ENCODE measurements at regions not wholly inside any gene's neighbourhood (a gene's known extent, or its start where the extent isn't known, plus 50 kb on each side); places are given as distances from the start of the nearest gene placed in this dataset.
A peak's percentile ranks its signal among the peaks of the same experiment; 100 is the strongest.
"Not testable (repeated sequence)": the region's sequence is repeated elsewhere in the genome, so short reads cannot be mapped to it uniquely, and the experiment has no call there.

GRCh38 chr3:150330872-150331271 lies 77.2 kb upstream of the TSC22D2 start:
- no peak for DNase-seq
- intact Hi-C loops (cut with DNase I): no loop called here
- no peak for ATAC-seq (ENCODE audit: poor library complexity)

GRCh38 chr3:150330174-150330573 lies 77.9 kb upstream of the TSC22D2 start:
- intact Hi-C loops (cut with DNase I): no loop called here
- ATAC-seq (ENCODE audit: poor library complexity): no peak
- DNase-seq: no peak

DNA sequence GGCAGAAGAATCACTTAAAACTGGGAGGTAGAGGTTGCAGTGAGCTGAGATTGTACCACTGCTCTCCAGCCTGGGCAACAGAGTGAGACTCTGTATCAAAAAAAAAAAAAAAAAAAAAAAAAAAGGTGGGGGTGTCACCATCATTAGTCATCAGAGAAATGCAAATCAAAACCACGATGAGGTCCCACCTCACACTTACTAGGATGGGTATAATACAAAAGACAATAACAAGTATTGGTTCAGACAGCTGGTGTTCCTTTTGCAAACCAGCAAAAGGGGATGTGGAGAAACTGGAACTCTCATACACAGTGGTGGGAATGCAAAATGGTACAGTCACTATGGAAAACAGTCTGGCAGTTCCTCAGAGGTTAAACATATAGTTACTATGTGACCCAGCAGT lies 78.7 kb upstream of the TSC22D2 start:
- ATAC-seq (ENCODE audit: poor library complexity): no peak
- intact Hi-C loops (cut with DNase I): no loop called here
- DNase-seq: no peak

GRCh38 chr3:150328654-150329040 lies 79.5 kb upstream of the TSC22D2 start:
- ATAC-seq (ENCODE audit: poor library complexity) (no peak), DNase-seq (no peak)
- intact Hi-C loops (cut with DNase I): no loop called here

DNA sequence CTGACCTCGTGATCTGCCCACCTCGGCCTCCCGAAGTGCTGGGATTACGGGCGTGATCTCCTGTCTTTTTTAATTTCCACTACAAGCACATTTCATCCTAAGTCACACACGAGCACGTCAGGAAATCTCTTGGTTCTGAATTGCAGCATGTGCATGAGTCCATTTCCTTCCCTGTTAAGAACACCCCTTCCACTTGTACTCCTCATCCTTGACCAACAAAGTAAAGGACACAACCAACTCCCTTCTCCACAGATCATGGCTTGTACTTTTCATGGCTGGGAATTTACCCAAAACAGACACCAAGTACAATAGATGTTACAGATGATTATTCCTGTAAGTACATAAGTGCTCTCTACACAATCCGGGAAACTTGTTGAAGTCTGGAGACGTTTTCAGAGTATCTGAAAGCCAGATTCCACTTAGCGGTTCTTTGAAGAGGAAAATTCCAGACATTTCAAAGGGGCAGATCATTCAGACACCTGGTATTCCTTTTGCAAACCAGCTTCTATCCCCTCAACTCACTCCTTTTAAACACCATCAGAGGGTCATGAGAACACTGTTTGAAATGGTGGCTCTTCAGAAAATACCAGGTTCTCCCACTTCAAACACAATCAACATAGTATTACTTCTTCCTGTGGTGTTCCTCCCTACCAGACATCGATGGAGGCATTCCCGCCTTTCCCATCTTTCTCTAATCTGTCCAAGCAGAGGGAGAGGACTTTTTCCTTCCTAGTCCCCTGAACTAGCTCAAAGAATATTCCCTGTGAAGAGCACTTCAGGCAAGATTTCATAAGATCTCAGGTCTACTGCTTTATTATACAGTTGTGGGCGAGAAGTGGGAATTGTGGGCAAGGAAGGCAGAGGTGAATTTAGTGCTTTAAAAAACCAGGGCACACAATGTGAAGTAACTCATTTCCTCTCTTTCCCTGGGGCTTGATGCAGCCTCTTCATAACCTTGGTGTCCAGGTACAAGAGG lies 80.1 kb upstream of the TSC22D2 start:
- DNase-seq (no peak), ATAC-seq (ENCODE audit: poor library complexity) (no peak)
- intact Hi-C loops (cut with DNase I): no loop called here

GRCh38 chr3:150324788-150325187 lies 83.3 kb upstream of the TSC22D2 start:
- DNase-seq: no peak
- intact Hi-C loops (cut with DNase I): no loop called here
- no peak for ATAC-seq (ENCODE audit: poor library complexity)

DNA sequence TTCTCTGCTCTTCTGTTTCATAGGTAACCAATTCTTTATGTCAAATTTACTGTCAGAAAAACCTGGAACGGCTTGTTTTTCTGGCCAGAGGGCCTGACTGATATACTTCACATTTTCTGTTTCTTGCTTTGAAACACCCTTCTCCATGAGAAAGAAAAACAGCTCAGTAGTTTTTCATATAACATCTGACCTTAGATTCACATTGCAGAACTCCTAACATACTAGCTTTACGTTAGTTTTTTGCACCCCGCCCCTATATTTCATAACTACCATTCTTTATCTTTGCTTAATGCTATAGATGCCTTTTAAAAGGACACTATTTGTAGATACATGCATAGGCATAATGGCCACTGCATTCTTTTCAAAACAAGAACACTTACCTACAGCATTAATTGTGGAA lies 83.9 kb upstream of the TSC22D2 start:
- intact Hi-C loops (cut with DNase I): no loop called here
- ATAC-seq (ENCODE audit: poor library complexity) (no peak), DNase-seq (no peak)

DNA sequence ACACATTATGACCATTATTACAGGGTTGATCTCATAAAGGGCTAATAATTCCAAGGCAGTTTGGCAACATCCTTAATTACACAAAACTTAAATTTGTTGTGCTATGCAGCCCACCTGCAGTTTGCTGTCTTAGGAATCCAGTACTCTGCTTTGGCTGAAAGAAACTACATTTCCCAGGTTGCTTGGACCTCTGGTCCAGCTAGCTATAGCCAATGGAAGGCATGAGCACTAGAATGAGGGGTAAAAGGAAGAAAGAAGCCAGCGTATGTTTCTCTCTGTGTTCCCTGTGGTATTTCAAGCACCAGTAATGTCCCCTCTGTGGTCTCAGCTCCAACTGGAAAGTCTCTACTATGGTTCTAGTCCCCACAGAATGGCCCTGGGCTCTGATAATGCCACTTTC lies 84.3 kb upstream of the TSC22D2 start:
- DNase-seq: no peak
- intact Hi-C loops (cut with DNase I): no loop called here

GRCh38 chr3:150323091-150323490 lies 85.0 kb upstream of the TSC22D2 start:
- intact Hi-C loops (cut with DNase I); DNase-seq; ATAC-seq (ENCODE audit: poor library complexity): not testable (repeated sequence)

More for the DNA sequence above, 84.3 kb upstream of the TSC22D2 start:
- ATAC-seq (ENCODE audit: poor library complexity): no peak

DNA sequence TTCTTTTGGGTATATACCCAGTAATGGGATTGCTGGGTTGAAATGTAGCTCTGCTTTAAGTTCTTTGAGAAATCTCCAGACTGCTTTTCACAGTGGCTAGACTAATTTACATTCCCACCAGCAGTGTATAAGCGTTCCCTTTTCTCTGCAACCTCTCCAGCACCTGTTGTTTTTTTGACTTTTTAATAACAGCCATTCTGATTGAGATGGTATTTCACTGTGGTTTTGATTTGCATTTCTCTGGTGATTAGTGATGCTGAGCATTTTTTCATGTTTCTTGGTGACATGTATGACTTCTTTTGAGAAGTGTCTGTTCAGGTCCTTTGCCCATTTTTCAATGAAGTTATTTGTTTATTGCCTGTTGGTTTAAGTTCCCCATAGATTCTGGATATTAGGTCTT lies 87.1 kb upstream of the TSC22D2 start:
- intact Hi-C loops (cut with DNase I); DNase-seq; ATAC-seq (ENCODE audit: poor library complexity): not testable (repeated sequence)

DNA sequence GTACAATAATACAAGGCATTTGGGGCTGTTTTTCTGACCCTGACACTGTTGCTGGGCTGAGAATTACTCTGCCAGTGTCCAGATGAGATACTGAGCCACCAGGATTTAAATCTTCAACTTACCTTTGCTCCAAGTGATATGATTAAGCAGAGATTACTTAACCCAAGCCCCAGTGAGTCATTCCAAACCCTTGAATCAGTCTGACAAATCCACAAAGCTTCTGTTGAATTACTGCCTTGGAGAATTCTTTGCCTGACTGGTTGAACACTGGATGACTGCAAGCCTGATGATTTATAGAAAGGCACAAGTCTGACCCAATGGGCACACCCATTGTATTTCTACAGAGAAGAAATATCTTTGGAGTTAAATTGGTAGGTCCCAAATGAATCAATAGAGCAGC lies 88.2 kb upstream of the TSC22D2 start:
- intact Hi-C loops (cut with DNase I): no loop called here
- ATAC-seq (ENCODE audit: poor library complexity) (no peak), DNase-seq (no peak)

DNA sequence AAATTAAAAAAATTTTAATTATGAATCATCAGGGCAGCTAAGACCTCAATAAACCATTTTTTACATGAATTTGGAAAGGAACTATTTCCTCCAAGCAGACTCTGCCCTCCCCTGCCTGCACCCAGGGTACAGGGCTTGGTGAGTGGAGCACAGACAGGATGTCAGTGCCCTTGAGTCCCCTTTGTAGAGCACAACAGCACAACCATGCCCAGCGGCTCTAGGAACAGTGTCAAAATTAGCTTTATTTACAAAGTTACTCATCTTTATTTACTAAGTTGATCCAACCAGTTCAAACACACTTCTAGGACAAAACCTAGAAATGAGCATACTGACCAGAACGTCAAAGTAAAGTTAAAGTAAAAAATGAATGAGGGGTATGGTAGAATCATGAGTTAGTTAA lies 90.6 kb upstream of the TSC22D2 start:
- DNase-seq: no peak
- intact Hi-C loops (cut with DNase I): no loop called here
- no peak for ATAC-seq (ENCODE audit: poor library complexity)

DNA sequence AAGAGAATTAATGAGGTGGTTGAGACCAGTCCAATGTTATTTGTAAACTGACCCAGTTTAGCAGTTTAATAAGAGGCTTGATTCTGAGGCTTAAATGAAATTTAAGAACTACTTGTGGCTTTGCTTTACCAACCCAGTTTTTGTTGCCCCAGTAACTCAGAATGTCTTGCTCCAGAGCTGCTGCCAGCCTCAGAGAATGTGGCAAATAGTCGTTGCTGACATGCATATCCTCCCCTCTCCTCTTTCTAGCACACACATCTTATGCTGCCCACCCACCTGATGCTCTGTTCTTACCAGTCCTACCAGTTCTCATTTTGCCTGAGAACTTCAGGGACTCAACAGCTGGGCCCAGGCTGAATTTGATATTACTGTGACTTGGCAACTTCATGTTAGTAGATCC lies 92.4 kb upstream of the TSC22D2 start:
- DNase-seq (no peak), ATAC-seq (ENCODE audit: poor library complexity) (no peak)
- intact Hi-C loops (cut with DNase I): no loop called here

GRCh38 chr3:150314248-150315004 lies 93.7 kb upstream of the TSC22D2 start:
- ATAC-seq (ENCODE audit: poor library complexity): peak; percentile 18
- intact Hi-C loops (cut with DNase I): no loop called here
- DNase-seq: no peak

DNA sequence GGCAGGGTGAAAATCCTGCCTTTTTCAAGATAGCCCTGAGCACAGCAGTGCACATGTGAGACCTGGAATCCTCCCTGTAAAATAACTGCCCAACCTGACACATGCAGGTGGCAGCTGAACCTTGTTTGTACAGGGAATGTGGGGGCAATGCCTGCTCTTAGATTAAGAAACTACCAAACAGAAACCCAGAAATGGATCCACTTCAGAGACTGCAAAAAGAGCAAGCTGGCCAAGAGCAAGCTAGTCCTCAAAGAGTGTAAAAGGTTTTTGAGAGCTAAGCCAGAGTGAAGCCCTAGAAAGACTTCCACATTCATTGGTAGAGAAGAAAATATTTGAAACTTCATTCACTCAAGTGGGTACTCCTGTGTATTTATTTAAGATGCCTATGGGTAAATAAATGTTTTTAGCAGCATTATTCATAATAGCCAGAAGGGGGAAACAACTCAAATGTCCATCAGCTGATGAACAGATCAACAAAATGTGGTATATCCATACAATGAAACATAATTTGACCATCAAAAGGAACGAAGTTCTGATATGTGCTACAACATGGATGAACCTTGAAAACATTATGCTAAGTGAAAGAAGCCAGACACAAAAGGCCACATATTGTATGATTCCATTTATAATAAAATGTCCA lies 96.0 kb upstream of the TSC22D2 start:
- ATAC-seq (ENCODE audit: poor library complexity) (no peak), DNase-seq (no peak)
- intact Hi-C loops (cut with DNase I): no loop called here

GRCh38 chr3:150311156-150311555 lies 96.9 kb upstream of the TSC22D2 start:
- intact Hi-C loops (cut with DNase I): no loop called here
- DNase-seq (no peak), ATAC-seq (ENCODE audit: poor library complexity) (no peak)

GRCh38 chr3:150309557-150309956 lies 98.5 kb upstream of the TSC22D2 start:
- DNase-seq (no peak), ATAC-seq (ENCODE audit: poor library complexity) (no peak)
- intact Hi-C loops (cut with DNase I): no loop called here

GRCh38 chr3:150309257-150309542 lies 98.9 kb upstream of the TSC22D2 start:
- no peak for DNase-seq
- intact Hi-C loops (cut with DNase I): no loop called here
- no peak for ATAC-seq (ENCODE audit: poor library complexity)

DNA sequence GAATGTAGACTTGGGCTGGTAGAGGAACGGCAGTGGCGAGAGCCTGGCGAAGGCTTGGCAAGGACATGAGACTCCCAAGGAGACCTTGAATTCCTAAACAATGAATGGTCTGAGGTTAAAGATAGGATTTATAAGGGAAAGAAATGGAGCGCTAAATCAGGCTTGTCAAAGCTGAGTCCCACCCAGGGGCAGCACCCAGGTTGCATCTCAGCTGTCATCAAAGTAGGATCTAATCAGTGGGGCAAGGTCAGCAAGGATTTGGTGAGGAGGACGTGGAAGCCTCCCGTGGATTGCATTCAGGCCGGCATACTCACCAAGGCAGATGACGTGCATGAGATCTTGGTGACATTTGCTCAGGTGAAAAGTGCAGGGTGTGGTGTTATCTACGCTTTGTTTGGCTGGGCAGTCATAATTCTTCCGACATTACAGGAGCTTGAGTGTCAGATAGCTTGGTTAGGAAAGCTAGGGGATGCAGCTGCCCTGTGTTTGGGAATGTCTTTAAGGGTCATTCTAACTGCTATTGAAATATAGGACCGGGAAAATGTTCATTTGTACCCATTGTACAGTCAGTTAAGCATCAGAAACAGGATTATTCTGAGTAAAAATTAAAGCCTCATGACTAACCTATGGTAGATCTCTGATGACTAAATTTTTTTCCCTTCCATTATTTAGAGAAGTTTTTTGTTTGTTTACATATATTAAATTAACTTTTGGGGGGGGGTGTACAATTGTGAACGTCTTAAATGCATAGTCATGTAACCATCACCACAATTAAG lies 99.4 kb upstream of the TSC22D2 start:
- DNase-seq (no peak), ATAC-seq (ENCODE audit: poor library complexity) (no peak)
- intact Hi-C loops (cut with DNase I): no loop called here

Data from Right ventricle myocardium superior (tissue), 1 donor.